GM12891 (cell line): ENCODE measurements at regions not wholly inside any gene's neighbourhood (a gene's known extent, or its start where the extent isn't known, plus 50 kb on each side); places are given as distances from the start of the nearest gene placed in this dataset.

ENCODE experiments used
- DNase-seq: peaks from one replicate; pipeline ENCODE4 v3.0.0; 2011; ENCODE audit warnings: low spot score; ENCODE audit not compliant: insufficient read length
- FAIRE-seq: peaks from 2 replicates; lab custom pipeline; 2011; peaks lifted over from hg19 to GRCh38; lab: Jason Lieb, UNC
- PAX5 ChIP-seq: IDR thresholded peaks from 2 replicates; pipeline ENCODE4 v1.6.1; 2011; ENCODE audit warnings: low read length, moderate library complexity, mild to moderate bottlenecking; ENCODE audit not compliant: insufficient read depth, severe bottlenecking
- POLR2A ChIP-seq: IDR thresholded peaks from 2 replicates; pipeline ENCODE4 v1.6.1; 2011; ENCODE audit warnings: low read depth, low read length, control low read depth
- POLR2AphosphoS5 ChIP-seq: IDR thresholded peaks from 2 replicates; pipeline ENCODE4 v1.6.1; 2011; ENCODE audit warnings: low read depth, low read length, control low read depth
- POU2F2 ChIP-seq: IDR thresholded peaks from 2 replicates; pipeline ENCODE4 v1.6.1; 2011; ENCODE audit warnings: low read depth, mild to moderate bottlenecking, control low read depth, low read length, moderate library complexity
- SPI1 ChIP-seq: IDR thresholded peaks from 2 replicates; pipeline ENCODE4 v1.6.1; 2011; ENCODE audit warnings: low read depth, low read length, control low read depth
- TAF1 ChIP-seq: IDR thresholded peaks from 2 replicates; pipeline ENCODE4 v1.6.1; 2011; ENCODE audit warnings: low read depth, low read length, control low read depth

DNA sequence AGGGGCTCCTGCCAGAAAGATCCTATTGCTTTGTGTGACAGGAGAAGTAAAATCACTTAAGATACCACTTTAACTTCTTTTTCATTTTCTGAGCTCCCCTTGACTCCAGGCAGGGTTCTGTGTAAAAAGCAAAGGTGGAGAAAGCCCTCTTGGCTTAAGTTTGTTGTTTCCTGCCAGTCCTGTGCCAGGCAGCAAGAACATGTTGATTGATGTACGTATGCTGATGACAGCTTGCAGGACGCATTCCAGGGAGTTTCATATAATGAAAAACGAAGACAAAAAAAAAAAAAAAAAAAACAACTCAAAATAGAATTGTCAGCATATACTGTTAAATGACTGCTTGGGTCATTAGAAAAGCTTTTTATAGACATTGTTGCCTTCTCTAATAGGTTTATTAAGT, 251.7 kb downstream of the PSAT1 start:
- FAIRE-seq, result no peak
- no peak for TF ChIP-seq POLR2A
- no peak for TF ChIP-seq TAF1
- TF ChIP-seq POLR2AphosphoS5, result no peak
- TF ChIP-seq PAX5, result no peak
- no peak for TF ChIP-seq POU2F2
- no peak for DNase-seq

DNA sequence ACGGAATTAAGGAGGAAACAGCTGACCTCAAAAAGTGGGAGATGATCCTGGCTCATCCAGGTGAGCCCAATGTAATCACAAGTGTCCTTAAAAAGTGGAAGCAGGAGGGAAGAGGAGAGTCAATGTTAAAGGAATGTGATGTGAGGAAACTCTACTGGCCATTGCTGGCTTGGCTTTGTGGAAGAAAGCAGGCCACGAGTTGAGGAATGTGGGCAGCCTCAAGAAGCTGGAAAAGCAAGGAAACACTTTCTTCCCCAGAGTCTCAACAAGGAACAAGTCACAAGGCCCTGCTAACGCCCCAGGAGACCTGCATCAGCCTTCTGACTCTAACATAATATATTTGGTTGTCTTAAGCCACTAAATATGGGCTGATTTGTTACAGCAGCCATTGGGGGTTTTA, 252.8 kb downstream of the PSAT1 start:
- DNase-seq (no peak), FAIRE-seq (no peak)
- TF ChIP-seq SPI1, result no peak
- no peak for TF ChIP-seq PAX5
- TF ChIP-seq POLR2AphosphoS5, result no peak
- TF ChIP-seq TAF1, result no peak
- no peak for TF ChIP-seq POU2F2
- TF ChIP-seq POLR2A, result no peak

DNA sequence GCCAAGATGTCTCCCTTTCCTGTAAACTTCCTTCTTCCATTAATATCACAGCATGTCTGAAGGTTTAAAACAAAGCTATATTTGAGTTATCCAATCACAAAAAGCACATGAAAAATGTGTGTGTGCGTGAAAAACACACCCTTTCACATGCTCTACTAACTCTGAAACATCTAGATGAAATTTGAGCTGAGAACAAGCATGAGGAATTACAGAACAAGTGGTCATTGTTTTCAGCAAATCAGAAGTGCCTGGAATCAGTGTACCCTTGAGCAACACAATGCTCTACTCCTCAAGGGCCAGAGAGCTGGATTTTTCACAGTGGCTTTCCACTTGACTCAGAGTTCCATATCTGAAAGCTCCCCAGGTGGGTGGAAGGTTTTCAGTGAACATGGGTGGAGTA, 255.9 kb downstream of the PSAT1 start:
- no peak for TF ChIP-seq POU2F2
- no peak for TF ChIP-seq POLR2A
- no peak for TF ChIP-seq PAX5
- FAIRE-seq, result no peak
- no peak for DNase-seq

DNA sequence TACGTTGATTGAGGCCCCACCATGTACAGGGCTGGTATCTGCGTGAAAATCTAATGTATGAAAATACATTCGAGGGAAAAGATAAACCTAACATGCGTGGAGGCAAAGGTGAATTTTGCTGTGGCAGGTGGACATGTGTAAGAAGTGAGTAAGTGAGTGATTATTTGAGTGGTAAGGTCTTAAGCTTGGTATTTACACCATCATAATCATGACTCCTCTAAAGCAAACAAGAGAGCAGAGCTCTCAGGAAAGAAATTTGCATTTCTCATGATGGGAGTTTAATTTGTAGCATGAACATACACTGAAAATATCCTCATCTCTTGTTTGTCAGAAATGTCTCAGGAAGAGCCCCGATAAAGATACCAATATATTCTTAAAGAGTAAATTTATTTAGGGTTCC, 260.6 kb downstream of the PSAT1 start:
- FAIRE-seq, result no peak
- TF ChIP-seq TAF1 (no peak), POLR2AphosphoS5 (no peak), SPI1 (no peak), PAX5 (no peak), POU2F2 (no peak), POLR2A (no peak)
- no peak for DNase-seq

DNA sequence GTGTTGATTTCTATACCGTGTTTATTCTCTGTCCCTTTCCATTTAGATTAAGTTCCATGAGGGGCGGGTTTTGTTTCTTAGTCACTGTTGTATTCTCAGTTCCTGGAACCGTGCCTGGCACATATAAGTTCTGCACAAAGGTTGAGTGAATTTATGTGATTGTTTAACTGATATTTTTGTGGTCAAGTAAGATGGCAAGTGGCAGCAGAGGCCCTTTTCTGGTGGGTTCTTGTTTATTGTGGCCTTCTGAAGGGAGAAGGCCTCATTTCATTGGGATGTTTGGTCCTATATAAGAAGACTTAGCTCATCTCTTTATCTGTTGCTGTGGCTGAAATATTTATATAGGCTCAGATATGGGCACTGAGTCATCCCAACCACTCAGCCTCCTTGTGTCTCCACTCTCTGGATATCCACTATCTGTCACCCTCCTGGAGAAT, 262.5 kb downstream of the PSAT1 start:
- TF ChIP-seq SPI1 (no peak), PAX5 (no peak), POU2F2 (no peak), TAF1 (no peak), POLR2A (no peak), POLR2AphosphoS5 (no peak)
- FAIRE-seq (no peak), DNase-seq (no peak)

DNA sequence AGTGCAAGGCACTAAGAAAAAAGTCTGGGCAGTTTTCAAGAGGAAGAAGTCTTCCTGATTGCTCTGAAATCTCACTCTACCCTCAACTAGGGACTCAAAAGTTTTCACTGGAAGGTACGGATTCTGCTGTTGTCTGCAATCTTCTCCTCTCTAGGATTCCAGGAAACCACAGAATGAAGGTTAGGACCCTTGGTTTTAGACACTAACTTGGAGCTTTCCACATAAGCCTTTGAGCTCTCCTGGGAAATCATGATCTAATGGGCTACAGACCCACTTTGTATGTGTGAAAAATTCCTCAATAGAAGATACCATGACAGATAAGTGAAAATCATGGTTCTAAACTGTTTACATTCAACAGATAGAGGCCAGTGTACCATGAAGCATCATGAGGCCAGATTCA, 265.1 kb downstream of the PSAT1 start:
- FAIRE-seq (no peak), DNase-seq (no peak)
- TF ChIP-seq POLR2A, result no peak
- no peak for TF ChIP-seq PAX5
- no peak for TF ChIP-seq POU2F2
- no peak for TF ChIP-seq SPI1
- TF ChIP-seq TAF1, result no peak
- no peak for TF ChIP-seq POLR2AphosphoS5

DNA sequence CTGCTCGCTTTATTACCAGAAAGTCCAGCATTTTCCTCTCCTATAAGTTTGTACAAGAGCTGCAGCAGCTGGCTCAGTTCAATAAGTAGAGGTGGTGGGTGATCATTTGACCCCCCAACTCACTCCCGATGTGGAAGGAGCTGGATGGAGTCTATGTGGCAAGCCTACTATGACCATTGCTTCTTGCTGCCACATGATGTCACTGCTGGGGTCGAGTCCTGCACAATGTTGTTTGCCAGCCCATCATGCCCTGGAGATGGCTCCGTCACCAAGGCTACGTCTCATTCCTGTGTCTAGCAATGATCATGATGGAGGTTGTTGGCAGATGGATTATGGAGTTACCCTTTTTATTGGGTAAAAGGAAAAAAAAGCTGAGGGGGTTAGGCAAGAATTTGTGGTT, 266.3 kb downstream of the PSAT1 start:
- DNase-seq (no peak), FAIRE-seq (no peak)
- TF ChIP-seq PAX5 (no peak), SPI1 (no peak), TAF1 (no peak), POU2F2 (no peak), POLR2AphosphoS5 (no peak), POLR2A (no peak)

DNA sequence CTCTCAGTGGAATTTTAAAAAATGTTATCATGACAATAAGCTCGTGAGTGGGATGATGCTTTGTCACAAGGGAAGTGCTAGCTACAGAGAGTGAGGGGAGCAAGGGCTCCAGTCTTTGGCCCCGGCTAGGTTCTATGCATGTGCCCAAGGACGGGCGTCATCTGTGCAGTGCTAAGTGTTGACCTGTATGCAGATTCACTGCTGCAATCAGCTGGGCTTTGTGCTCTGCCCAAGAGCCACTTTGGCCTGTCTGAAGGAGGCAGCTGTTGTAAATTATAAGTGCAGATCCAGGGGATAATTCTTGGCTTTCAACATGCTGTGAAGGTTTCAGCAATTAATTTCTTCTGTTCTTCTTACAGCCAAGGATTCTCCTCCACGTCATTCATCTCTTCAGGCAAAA, 268.6 kb downstream of the PSAT1 start:
- FAIRE-seq, result no peak
- TF ChIP-seq TAF1, result no peak
- no peak for TF ChIP-seq PAX5
- no peak for TF ChIP-seq POU2F2
- TF ChIP-seq SPI1, result no peak
- no peak for TF ChIP-seq POLR2AphosphoS5
- no peak for TF ChIP-seq POLR2A
- DNase-seq, result no peak

DNA sequence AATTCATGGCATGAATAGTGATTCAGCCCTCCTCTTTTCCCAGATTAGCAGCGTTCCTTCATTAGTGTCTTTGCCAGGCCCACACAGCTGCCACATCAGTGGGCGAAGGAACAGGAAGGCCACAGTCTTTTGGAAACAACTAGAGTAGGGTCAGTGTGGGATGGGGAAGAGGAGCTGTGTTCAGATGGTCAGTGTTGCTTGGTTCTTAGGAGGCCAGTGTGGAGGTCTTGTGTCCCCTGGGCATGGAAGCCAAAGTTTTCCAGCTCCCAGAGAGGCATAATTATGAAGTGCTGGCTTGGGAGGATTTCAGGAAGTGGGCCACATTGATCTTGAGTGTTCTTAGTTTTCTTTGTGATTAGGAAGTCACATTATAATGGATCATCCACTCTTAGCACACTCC, 269.6 kb downstream of the PSAT1 start:
- no peak for TF ChIP-seq PAX5
- no peak for TF ChIP-seq POLR2AphosphoS5
- no peak for TF ChIP-seq SPI1
- FAIRE-seq (no peak), DNase-seq (no peak)

DNA sequence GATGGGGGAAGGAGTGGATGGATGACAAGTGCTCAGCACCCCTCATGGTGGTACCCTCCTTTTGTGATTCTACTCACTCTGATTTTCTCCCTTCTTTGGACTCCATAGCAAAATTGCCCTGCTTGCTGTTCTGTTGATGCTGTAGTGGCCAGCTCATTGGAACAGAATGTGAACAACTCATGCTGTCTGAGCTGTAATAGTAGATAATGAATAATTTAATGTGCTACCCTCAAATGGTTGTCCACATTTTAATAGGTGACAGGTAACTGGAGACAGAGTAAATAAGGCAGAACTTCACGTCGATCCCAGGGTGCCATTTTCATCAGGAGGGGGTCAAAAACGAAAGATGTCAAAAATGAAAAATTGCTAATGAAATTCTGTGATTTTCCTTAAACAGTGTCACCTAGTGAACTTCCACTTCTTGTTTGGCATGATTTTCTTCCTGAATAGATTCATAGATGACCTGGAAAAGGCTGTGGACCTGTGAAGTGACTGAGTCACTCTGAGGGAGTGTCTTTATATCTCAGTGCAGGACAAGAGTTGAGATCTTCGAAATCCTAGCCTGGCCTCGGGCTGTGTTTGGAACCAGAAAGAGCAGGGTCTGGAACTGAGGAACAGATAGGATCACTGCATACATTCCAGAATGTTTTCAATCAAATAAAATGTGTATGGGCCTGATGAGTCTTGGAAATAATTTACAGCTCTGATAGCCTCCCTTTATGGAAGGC, 270.2 kb downstream of the PSAT1 start:
- no peak for TF ChIP-seq POLR2A
- no peak for TF ChIP-seq POLR2AphosphoS5
- no peak for TF ChIP-seq PAX5
- no peak for FAIRE-seq
- no peak for DNase-seq
